Neuronal stem cell (in vitro differentiated cells): ENCODE measurements at regions not wholly inside any gene's neighbourhood (a gene's known extent, or its start where the extent isn't known, plus 50 kb on each side); places are given as distances from the start of the nearest gene placed in this dataset.

Experiments used
- DNase-seq: peaks from one replicate; pipeline ENCODE4 v3.0.0-alpha.2; 2013; ENCODE audit warnings: low spot score
- H2AFZ ChIP-seq: one replicate; pipeline ENCODE4 v1.6.1; 2013; ENCODE audit warnings: mild to moderate bottlenecking, low read length, inconsistent platforms
- H2AK5ac ChIP-seq: 2 replicates; pipeline ENCODE4 v1.6.1; 2013; ENCODE audit warnings: low read depth, mild to moderate bottlenecking, inconsistent platforms, low read length, moderate library complexity, mixed read lengths
- H2BK120ac ChIP-seq: 2 replicates; pipeline ENCODE4 v1.6.1; 2013; ENCODE audit warnings: low read depth, mild to moderate bottlenecking, inconsistent platforms, low read length, moderate library complexity, mixed read lengths
- H2BK12ac ChIP-seq: one replicate; pipeline ENCODE4 v1.6.1; 2013; ENCODE audit warnings: low read length, inconsistent platforms
- H2BK15ac ChIP-seq: 2 replicates; pipeline ENCODE4 v1.6.1; 2013; ENCODE audit warnings: mild to moderate bottlenecking, low read length, inconsistent platforms, mixed read lengths
- H2BK5ac ChIP-seq: one replicate; pipeline ENCODE4 v1.6.1; 2013; ENCODE audit warnings: inconsistent platforms, mild to moderate bottlenecking, low read length, moderate library complexity
- H3K14ac ChIP-seq: one replicate; pipeline ENCODE4 v1.6.1; 2013; ENCODE audit warnings: low read length, inconsistent platforms
- H3K18ac ChIP-seq: 2 replicates; pipeline ENCODE4 v1.6.1; 2013; ENCODE audit warnings: low read length, inconsistent platforms
- H3K23ac ChIP-seq: 2 replicates; pipeline ENCODE4 v1.6.1; 2013; ENCODE audit warnings: low read depth, mild to moderate bottlenecking, mixed read lengths, low read length, inconsistent platforms; ENCODE audit not compliant: poor library complexity
- H3K27ac ChIP-seq: replicated peaks from 3 replicates; pipeline ENCODE4 v1.5.1; 2013; ENCODE audit warnings: low read length, inconsistent platforms
- H3K27me3 ChIP-seq, 3 experiments: 2 replicates each; pipeline ENCODE4 v1.6.1; 2013; ENCODE audit warnings: low read length in 3 of 3, mild to moderate bottlenecking in 2 of 3, inconsistent platforms in 1 of 3, low read depth in 1 of 3, mixed read lengths in 1 of 3, moderate library complexity in 1 of 3; ENCODE audit not compliant: control insufficient read depth in 3 of 3, insufficient read depth in 3 of 3
- H3K36me3 ChIP-seq, 2 donors: replicated peaks in 1 of 2; 2 replicates each; pipeline ENCODE4 v1.6.1; 2013; ENCODE audit warnings: low read length in 2 of 2; ENCODE audit not compliant: control insufficient read depth in 2 of 2, insufficient read depth in 2 of 2
- H3K4ac ChIP-seq: 2 replicates; pipeline ENCODE4 v1.6.1; 2013; ENCODE audit warnings: inconsistent platforms, mild to moderate bottlenecking, low read length, moderate library complexity
- H3K4me1 ChIP-seq, 2 donors: 1 replicate in 1 of 2; 2 replicates in 1 of 2; pipeline ENCODE4 v1.6.1; 2013; ENCODE audit warnings: low read length in 2 of 2, low read depth in 1 of 2; ENCODE audit not compliant: control insufficient read depth in 2 of 2, insufficient read depth in 1 of 2
- H3K4me2 ChIP-seq: one replicate; pipeline ENCODE4 v1.6.1; 2013; ENCODE audit warnings: mild to moderate bottlenecking, low read length, inconsistent platforms; ENCODE audit not compliant: insufficient read depth, poor library complexity, severe bottlenecking
- H3K4me3 ChIP-seq, 2 donors: 2 replicates each; pipeline ENCODE4 v1.5.1; 2013; ENCODE audit warnings: low read length in 2 of 2, mild to moderate bottlenecking in 2 of 2, inconsistent platforms in 1 of 2, moderate library complexity in 1 of 2
- H3K79me1 ChIP-seq: one replicate; pipeline ENCODE4 v1.6.1; 2013; ENCODE audit warnings: low read depth, mild to moderate bottlenecking, inconsistent platforms, low read length, moderate library complexity
- H3K9ac ChIP-seq: one replicate; pipeline ENCODE4 v1.6.1; 2013; ENCODE audit warnings: mild to moderate bottlenecking, low read depth, low read length, inconsistent platforms; ENCODE audit not compliant: poor library complexity
- H3K9me3 ChIP-seq, 2 donors: replicated peaks in 1 of 2; 2 replicates each; pipeline versions ENCODE3 to v1.6.1; 2013; ENCODE audit warnings: low read length in 2 of 2, mild to moderate bottlenecking in 2 of 2, inconsistent platforms in 1 of 2, low read depth in 1 of 2, mixed read lengths in 1 of 2, moderate library complexity in 1 of 2; ENCODE audit not compliant: control insufficient read depth in 2 of 2, insufficient read depth in 1 of 2
- H4K8ac ChIP-seq: one replicate; pipeline ENCODE4 v1.6.1; 2013; ENCODE audit warnings: low read depth, mild to moderate bottlenecking, inconsistent platforms, low read length, moderate library complexity
- H4K91ac ChIP-seq: one replicate; pipeline ENCODE4 v1.6.1; 2013; ENCODE audit warnings: low read length, low read depth, mild to moderate bottlenecking, inconsistent platforms; ENCODE audit not compliant: poor library complexity
- WGBS, 2 donors: extraction: QIAGEN DNeasy Blood & Tissue Kit; methylation state at CpG; one replicate each; pipeline ENCODE4 v1.1.7; 2013; ENCODE audit warnings: missing lambda C conversion rate in 2 of 2, mixed read lengths in 1 of 2; ENCODE audit not compliant: insufficient read length in 2 of 2, insufficient replicate concordance in 1 of 2; ENCODE audit errors: extremely low coverage in 2 of 2; 5-methylcytosine and 5-hydroxymethylcytosine counted together

- no peak overlapping the region for H2BK5ac ChIP-seq
- H2BK15ac ChIP-seq, result no peak overlapping the region
- no peaks in the 10 kb centered on the region for H3K27me3 ChIP-seq
- H3K23ac ChIP-seq, result no peak overlapping the region
- no peak overlapping the region for H2BK12ac ChIP-seq
- H4K91ac ChIP-seq, result no peak overlapping the region
- H2AFZ ChIP-seq, result peak overlapping the region; percentile 29
- no peak overlapping the region for H3K4ac ChIP-seq
- H3K18ac ChIP-seq, result no peak overlapping the region
- no peak overlapping the region for H2BK120ac ChIP-seq
- H4K8ac ChIP-seq, result no peak overlapping the region
- H3K4me2 ChIP-seq, result no peak overlapping the region
- no peak overlapping the region for H3K9ac ChIP-seq
- DNase-seq, result no peak
- no peak overlapping the region for H3K4me3 ChIP-seq
- no peak overlapping the region for H3K27ac ChIP-seq
- WGBS, 2 donors, result no CpG with 5 or more reads among the region's 3 CpGs
- H3K79me1 ChIP-seq, result no peaks in the 10 kb centered on the region
- no peaks in the 10 kb centered on the region for H3K9me3 ChIP-seq
- H3K4me1 ChIP-seq, result no peaks in the 10 kb centered on the region
- no peak overlapping the region for H3K14ac ChIP-seq
- H2AK5ac ChIP-seq, result no peak overlapping the region
- no peaks in the 10 kb centered on the region for H3K36me3 ChIP-seq
Observed at GRCh38 chr3:83877910-83878309, 1080.9 kb upstream of the CADM2 start.

GRCh38 chr3:83882701-83883100 is 1076.1 kb upstream of the CADM2 start:
- no peak overlapping the region for H3K27ac ChIP-seq

GRCh38 chr3:83890039-83890762 is 1068.6 kb upstream of the CADM2 start:
- Histone ChIP-seq H3K4ac (no peak overlapping the region), H2BK120ac (no peak overlapping the region), H3K36me3 (no peaks in the 10 kb centered on the region), H4K91ac (no peak overlapping the region), H3K14ac (no peak overlapping the region), H3K9ac (no peak overlapping the region), H2AFZ (no peak overlapping the region), H3K27me3 (no peaks in the 10 kb centered on the region), H3K23ac (no peak overlapping the region), H2BK5ac (no peak overlapping the region), H3K27ac (no peak overlapping the region), H4K8ac (no peak overlapping the region), H3K79me1 (no peaks in the 10 kb centered on the region), H2AK5ac (no peak overlapping the region), H3K4me1 (no peaks in the 10 kb centered on the region), H3K9me3 (no peaks in the 10 kb centered on the region), H2BK12ac (no peak overlapping the region), H3K4me2 (no peak overlapping the region), H3K4me3 (no peak overlapping the region), H3K18ac (no peak overlapping the region), H2BK15ac (no peak overlapping the region)
- DNase-seq, result no peak
- no CpG with 5 or more reads among the region's 1 CpG for WGBS, 2 donors

More at GRCh38 chr3:83882701-83883100, 1076.1 kb upstream of the CADM2 start:
- H3K9ac ChIP-seq, result no peak overlapping the region
- no peaks in the 10 kb centered on the region for H3K4me1 ChIP-seq
- no peaks in the 10 kb centered on the region for H3K79me1 ChIP-seq
- no peaks in the 10 kb centered on the region for H3K36me3 ChIP-seq
- H2BK15ac ChIP-seq, result no peak overlapping the region
- no peaks in the 10 kb centered on the region for H3K9me3 ChIP-seq
- no peak overlapping the region for H3K4me3 ChIP-seq
- H2BK12ac ChIP-seq, result no peak overlapping the region
- no peak overlapping the region for H4K8ac ChIP-seq
- H3K14ac ChIP-seq, result no peak overlapping the region
- H3K27me3 ChIP-seq, result no peaks in the 10 kb centered on the region
- no peak overlapping the region for H2BK120ac ChIP-seq
- no peak for DNase-seq
- H3K18ac ChIP-seq, result no peak overlapping the region
- H3K23ac ChIP-seq, result no peak overlapping the region
- H2AK5ac ChIP-seq, result no peak overlapping the region
- no peak overlapping the region for H2BK5ac ChIP-seq
- H4K91ac ChIP-seq, result no peak overlapping the region
- H3K4me2 ChIP-seq, result no peak overlapping the region
- no peak overlapping the region for H2AFZ ChIP-seq
- WGBS, 2 donors, result 100% methylated on average over 1 of the region's 2 CpGs
- no peak overlapping the region for H3K4ac ChIP-seq

GRCh38 chr3:83890763-83891135 is 1068.0 kb upstream of the CADM2 start:
- H3K18ac ChIP-seq, result no peak overlapping the region
- H3K4me3 ChIP-seq, result no peak overlapping the region
- no peaks in the 10 kb centered on the region for H3K36me3 ChIP-seq
- H3K4me1 ChIP-seq, result no peaks in the 10 kb centered on the region
- no peak overlapping the region for H4K91ac ChIP-seq
- H3K9me3 ChIP-seq, result no peaks in the 10 kb centered on the region
- no peak overlapping the region for H2BK12ac ChIP-seq
- no peak overlapping the region for H3K4me2 ChIP-seq
- no peak overlapping the region for H4K8ac ChIP-seq
- no peak overlapping the region for H2BK5ac ChIP-seq
- H3K14ac ChIP-seq, result no peak overlapping the region
- H2BK15ac ChIP-seq, result no peak overlapping the region
- H2AFZ ChIP-seq, result no peak overlapping the region
- DNase-seq, result no peak
- H3K27me3 ChIP-seq, result no peaks in the 10 kb centered on the region
- no peak overlapping the region for H3K27ac ChIP-seq
- no peak overlapping the region for H3K23ac ChIP-seq
- H2AK5ac ChIP-seq, result no peak overlapping the region
- no peak overlapping the region for H3K9ac ChIP-seq
- H3K79me1 ChIP-seq, result no peaks in the 10 kb centered on the region
- no CpG with 5 or more reads among the region's 2 CpGs for WGBS, 2 donors
- H3K4ac ChIP-seq, result no peak overlapping the region
- H2BK120ac ChIP-seq, result no peak overlapping the region
